PC-3 (cell line): ENCODE measurements at regions not wholly inside any gene's neighbourhood (a gene's known extent, or its start where the extent isn't known, plus 50 kb on each side); places are given as distances from the start of the nearest gene placed in this dataset.

Source experiments
- EZH2 ChIP-seq: fragments of 300-600 bp; sonication (generic); IDR thresholded peaks from one replicate; pipeline ENCODE4 v1.6.1; 2017; ENCODE audit warnings: antibody characterized with exemption, mild to moderate bottlenecking, low read length; ENCODE audit not compliant: unreplicated experiment
- TF ChIP-seq, protein P1 (sequence below): fragments of 300-600 bp; sonication (generic); conservative IDR thresholded peaks from 2 replicates; pipeline ENCODE4 v1.5.1; 2017; ENCODE audit warnings: antibody characterized with exemption, low read depth, mild to moderate bottlenecking, low read length

- TF ChIP-seq, protein P1, sequence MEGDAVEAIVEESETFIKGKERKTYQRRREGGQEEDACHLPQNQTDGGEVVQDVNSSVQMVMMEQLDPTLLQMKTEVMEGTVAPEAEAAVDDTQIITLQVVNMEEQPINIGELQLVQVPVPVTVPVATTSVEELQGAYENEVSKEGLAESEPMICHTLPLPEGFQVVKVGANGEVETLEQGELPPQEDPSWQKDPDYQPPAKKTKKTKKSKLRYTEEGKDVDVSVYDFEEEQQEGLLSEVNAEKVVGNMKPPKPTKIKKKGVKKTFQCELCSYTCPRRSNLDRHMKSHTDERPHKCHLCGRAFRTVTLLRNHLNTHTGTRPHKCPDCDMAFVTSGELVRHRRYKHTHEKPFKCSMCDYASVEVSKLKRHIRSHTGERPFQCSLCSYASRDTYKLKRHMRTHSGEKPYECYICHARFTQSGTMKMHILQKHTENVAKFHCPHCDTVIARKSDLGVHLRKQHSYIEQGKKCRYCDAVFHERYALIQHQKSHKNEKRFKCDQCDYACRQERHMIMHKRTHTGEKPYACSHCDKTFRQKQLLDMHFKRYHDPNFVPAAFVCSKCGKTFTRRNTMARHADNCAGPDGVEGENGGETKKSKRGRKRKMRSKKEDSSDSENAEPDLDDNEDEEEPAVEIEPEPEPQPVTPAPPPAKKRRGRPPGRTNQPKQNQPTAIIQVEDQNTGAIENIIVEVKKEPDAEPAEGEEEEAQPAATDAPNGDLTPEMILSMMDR = no peak
- TF ChIP-seq EZH2 = no peak
These were observed 1189.4 kb downstream of the EFNA5 start for GRCh38 chr5:106481374-106481773.
